ENCODE measurements at regions not wholly inside any gene's neighbourhood (a gene's known extent, or its start where the extent isn't known, plus 50 kb on each side); places are given as distances from the start of the nearest gene placed in this dataset.

DNA sequence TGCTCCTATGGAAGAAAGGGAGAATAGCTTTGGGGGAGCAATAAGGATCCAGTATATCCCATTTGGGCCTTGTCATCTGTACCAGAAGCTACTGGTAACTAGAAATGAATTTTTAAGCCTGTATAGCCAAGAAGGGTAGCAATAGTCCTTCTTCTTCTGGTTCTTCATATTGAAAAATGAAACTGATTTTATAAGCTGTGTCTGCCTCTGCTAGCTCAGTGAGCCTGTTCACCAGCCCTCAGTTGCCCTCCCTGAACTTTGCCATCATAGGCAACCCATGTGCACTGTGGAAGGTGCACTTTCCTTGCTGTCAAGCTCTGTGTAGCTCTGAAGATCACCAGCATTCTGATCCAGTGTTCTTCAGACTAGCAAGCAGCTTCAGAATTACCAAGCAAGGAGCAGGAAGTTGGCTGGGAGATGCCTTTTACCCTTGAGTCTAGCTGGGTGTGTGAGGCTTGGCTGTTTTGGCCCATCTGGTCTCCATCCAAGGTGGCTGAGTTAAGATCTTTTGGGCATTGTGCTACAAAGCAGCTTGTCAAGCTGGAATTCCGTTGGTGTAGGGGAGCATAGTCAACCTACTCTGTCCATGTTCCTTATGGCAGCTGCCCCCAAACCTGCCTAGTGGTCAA, 55.8 kb upstream of the MGAT5 start:
- no peak for TF ChIP-seq EZH2 (IDR thresholded peaks at IDR 0.05)
- TF ChIP-seq, protein P1, sequence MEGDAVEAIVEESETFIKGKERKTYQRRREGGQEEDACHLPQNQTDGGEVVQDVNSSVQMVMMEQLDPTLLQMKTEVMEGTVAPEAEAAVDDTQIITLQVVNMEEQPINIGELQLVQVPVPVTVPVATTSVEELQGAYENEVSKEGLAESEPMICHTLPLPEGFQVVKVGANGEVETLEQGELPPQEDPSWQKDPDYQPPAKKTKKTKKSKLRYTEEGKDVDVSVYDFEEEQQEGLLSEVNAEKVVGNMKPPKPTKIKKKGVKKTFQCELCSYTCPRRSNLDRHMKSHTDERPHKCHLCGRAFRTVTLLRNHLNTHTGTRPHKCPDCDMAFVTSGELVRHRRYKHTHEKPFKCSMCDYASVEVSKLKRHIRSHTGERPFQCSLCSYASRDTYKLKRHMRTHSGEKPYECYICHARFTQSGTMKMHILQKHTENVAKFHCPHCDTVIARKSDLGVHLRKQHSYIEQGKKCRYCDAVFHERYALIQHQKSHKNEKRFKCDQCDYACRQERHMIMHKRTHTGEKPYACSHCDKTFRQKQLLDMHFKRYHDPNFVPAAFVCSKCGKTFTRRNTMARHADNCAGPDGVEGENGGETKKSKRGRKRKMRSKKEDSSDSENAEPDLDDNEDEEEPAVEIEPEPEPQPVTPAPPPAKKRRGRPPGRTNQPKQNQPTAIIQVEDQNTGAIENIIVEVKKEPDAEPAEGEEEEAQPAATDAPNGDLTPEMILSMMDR (IDR thresholded peaks at IDR 0.05 in 2 of 3, conservative IDR thresholded peaks at IDR 0.05 in 1 of 3; ENCODE audit: borderline replicate concordance in 1 of 3, insufficient read depth in 1 of 3, low read depth in 2 of 3, low read length in 2 of 3), result no peak
- TF ChIP-seq, protein P2, sequence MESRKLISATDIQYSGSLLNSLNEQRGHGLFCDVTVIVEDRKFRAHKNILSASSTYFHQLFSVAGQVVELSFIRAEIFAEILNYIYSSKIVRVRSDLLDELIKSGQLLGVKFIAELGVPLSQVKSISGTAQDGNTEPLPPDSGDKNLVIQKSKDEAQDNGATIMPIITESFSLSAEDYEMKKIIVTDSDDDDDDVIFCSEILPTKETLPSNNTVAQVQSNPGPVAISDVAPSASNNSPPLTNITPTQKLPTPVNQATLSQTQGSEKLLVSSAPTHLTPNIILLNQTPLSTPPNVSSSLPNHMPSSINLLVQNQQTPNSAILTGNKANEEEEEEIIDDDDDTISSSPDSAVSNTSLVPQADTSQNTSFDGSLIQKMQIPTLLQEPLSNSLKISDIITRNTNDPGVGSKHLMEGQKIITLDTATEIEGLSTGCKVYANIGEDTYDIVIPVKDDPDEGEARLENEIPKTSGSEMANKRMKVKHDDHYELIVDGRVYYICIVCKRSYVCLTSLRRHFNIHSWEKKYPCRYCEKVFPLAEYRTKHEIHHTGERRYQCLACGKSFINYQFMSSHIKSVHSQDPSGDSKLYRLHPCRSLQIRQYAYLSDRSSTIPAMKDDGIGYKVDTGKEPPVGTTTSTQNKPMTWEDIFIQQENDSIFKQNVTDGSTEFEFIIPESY (IDR thresholded peaks at IDR 0.05; ENCODE audit: extremely low read depth, insufficient replicate concordance, low read length), result no peak
- no peak for TF ChIP-seq POLR2A (IDR thresholded peaks at IDR 0.05; ENCODE audit: borderline replicate concordance, extremely low read depth, insufficient read depth, insufficient read length)
